ENCODE measurements at regions not wholly inside any gene's neighbourhood (a gene's known extent, or its start where the extent isn't known, plus 50 kb on each side); places are given as distances from the start of the nearest gene placed in this dataset.

DNA sequence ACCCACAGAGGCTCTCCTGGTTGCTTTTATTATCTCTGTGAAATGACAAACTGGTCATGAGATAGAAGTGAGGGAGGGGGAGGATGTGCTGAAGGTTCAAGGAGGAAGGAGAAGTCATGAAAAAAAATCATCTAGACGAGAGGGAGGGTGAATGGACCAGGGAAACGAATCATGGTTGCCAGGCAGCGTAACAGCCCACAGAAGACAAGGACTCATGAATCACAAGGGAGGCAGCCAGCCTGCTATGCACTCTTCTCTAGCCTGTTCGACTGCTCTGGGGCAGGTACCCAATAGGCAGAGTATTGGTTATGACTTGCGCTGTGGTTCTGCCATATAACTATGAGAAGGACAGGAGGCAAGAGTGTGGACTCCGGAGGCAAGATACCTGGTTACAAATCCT is 475.2 kb downstream of the CDK5RAP2 start:
- no peak for DNase-seq

DNA sequence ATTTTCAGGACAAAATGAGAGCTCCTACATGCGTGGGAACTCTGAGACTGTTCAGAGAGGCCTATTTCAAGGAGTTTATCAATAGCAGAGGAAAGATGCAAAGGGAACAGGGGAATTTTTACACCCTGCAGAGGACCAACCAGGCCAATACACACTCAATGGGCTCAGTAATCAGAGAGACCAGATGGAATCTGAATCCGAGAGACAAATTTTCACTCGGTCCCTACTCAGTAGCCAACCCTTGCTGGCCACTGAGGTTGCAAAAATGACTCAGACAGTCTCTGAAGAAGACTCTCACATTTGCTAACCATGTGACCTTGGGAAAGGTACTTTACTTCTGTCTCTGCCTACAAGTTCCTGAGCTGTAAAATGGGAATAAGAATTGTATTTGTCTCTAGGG is 479.4 kb downstream of the CDK5RAP2 start:
- DNase-seq = no peak

DNA sequence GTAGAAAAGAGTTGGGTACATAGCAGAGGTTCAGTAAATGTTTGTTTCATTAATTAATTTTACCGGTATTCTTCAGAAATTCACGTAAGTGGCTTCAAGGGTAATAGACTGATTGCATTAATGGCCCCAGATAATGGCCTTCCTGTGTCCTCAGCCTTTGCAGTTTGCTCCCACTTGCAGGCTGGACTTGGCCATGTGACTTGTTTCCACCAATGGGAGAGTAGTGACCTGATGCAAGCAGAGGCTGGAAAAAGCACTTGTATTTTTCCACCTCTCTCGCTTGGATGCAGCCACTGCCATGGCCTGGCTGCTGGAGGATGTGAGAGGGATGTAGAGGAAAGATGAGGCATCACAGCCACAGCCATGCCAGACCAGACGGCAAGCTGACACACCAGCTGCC is 480.9 kb downstream of the CDK5RAP2 start:
- DNase-seq = no peak

DNA sequence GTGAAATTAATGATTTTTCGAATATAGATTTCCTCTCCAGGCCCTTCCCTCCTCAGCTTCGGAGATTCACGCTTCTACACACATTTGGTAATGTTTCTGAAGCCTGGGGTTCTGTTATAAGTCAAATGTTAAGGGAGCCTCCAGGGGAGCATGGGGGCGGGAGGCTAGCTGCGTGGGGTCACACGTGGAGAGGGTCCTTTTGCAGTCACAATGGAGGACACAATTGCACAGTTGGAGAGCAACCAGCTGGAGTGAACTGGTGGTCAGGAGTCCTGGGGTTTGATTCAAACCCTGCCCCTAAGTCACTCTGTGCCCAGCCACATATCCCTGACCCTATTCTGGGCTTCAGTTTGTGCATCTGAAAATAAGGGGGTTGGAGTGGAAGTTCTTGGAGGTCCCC is 481.4 kb downstream of the CDK5RAP2 start:
- DNase-seq = no peak

DNA sequence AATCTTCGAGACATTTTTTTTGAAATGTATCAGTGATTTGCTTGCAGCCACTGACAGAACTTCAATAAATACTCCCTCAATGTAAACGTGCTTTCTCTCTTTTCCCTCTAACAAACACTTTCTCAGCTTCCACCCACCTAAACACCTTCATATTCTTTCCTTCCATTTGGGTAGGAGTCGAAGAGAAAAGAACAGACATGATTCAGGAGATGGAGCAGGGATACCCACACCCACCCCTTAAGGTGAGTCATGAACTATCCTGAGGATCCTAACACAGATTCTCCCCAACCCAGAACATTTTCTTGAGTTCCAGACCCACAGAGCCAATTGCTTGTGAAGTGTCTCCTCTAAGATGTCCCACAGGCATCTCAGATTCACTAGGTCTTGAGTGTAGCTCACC is 488.8 kb downstream of the CDK5RAP2 start:
- no peak for DNase-seq

DNA sequence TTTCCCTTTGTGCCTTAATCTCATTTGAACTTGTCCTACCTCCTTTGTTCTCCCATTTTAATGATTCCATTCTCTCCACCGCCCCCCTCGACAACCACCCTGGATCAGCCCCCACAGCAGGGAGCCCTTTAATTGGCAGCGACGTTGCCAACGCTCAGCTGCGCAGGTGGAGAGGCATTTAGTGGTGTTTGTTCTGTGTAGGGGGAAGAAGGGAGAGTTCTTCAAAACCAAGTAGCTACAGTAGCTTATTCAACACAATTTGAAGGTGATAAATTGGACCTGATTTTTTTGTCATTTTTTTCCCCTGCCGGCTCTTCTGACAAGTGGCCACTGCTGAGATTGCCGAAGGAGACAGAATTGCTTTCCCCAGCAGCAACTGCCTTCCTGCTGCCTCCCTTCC is 499.1 kb downstream of the CDK5RAP2 start:
- no peak for DNase-seq

DNA sequence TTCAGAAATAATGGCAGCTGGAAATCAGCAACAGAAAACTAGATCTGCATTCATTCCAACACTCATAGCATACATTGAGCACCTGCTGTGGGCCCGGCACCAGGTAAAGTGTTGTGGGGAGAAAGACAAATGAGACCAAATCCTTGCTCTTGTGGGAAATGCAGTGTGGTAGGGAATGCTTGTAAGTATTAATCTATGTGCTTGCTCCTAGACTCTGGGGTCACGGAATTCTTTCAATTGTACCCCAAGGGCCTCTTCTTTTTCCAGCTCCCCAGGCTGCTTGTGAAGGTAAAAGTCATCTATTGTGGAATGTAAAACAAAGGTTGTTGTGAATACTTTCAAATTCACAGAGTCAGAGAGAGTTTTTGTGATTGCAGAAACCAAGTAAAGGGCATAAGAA is 501.9 kb downstream of the CDK5RAP2 start:
- no peak for DNase-seq

DNA sequence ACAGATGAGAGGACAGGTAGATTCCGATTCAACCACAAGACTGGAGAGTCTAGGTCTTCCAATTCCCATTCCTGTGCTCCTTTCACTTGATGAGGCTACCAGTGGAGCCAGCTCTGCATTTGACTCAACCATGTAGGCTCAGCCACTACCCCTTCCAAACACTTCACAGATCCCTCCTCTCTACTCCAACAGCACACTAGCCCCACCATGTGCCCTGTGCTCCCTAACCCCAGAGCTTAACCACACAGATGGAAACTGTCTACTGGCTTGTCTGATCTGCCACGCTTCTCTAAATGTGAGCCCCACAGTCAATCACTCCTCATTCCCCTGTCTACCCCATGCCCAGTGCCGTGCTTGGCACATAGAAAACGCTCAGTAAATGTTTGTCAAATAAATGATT is 508.2 kb downstream of the CDK5RAP2 start:
- no peak for DNase-seq

DNA sequence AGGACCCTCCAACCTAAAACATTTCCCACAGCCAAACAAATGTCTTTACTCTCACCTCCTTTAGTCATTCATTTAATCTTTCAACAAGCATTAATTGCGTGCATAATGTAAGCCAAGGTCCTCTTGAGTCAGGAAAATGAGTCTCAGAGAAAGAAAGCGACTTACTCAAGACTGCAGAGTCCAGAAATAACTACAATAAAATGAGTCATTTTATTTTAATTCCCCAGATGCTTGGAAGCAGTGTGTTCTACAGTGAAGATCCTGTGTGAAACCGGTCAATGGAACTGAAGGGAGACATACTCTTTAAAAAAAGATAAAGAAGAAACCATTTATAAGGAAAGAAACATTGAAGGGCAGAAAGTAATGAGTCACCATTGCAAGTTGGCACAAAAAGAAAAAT is 513.7 kb downstream of the CDK5RAP2 start:
- no peak for DNase-seq

DNA sequence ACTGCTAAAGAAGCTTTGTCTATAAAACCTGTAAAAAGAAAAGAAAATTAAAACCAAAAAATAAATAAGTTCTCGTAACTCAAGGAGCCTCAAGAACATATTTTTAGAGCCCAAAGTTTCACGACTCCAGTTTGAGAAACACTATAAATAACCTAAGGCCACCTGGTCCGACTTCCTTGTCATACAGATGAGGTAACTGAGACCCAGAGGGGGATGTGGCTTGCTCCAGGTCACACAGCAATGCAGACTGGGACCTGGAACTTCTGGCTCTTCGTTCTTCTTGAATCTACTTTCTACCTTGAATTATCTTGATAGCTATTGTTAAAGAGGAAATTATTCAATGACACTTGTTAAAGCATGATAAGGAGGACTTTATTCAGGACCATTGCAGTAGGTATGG is 514.8 kb downstream of the CDK5RAP2 start:
- no peak for DNase-seq

DNA sequence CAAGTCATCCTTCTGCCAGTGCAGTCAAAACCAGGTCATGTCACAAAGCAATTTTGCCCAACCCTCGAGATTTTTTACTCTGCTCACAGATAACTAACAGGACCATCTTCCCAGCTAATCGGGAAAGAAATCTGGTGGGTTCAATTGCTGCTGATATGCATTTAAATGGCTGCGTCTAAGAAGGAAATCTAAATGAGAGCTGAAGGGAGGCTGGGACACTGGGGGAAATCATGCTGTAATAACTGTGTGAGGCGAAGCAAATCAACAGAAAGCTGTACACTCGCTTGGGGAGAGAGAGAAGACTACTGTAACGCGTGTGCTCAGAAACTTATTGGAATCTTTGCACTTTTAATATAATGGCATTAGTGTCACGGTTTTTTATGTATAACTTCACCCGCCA is 535.0 kb downstream of the CDK5RAP2 start:
- DNase-seq = no peak

DNA sequence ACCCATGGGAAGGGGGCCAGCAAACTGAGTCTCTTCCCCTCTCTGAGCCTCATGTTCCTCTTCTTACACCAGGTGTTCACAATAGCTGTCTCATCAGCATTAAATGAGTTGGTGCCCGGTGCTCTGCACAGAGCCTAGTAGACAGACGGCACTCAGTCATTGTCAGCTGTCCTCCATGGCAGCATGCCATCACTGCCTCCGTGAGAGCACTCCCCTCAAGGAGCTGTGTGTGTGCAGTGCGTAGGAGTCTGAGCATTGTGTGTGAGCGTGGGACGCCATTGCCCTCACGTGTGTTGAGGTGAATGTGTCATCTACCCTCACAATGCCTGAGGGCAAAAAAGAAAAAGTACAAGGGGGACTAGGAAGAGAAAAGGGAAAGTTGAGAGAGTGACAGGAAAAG is 536.5 kb downstream of the CDK5RAP2 start:
- DNase-seq = no peak

DNA sequence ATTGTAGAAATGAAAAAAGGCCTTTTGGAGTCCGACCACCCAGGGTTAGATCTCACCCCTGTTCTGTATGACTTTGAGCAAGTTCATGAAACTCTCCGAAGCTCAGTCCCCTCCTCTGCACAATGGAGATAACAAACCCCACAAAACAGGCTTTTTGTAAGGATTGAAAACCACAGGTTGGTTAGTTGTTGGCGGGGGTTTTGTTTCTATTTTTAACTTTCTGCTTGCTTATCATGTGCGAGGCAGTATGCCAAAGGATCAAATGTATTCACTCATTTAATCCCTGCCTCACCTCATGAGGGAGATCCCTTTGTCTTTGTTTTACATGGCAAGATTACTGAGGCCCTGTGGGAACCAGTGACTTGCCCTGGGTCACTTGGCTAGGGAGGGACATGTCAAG is 539.1 kb downstream of the CDK5RAP2 start:
- DNase-seq = no peak

DNA sequence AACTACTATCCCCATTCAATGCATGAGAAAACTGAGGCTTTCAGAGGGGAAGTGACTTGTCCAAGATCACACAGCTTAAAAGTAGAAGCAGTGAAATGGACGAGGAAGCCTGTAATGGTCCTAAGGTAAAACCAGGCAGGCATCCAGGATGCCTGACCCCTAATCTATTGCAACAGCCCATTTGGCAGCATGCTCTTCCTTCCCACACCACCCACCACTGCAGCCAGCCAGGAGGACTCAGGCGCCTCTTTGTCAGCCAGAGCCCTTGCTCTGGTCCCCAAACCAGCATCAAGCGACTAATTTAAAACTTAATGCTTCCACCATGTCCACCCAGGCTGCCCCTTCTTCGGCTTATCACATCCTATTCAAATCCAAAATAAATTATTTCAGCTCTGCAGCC is 541.6 kb downstream of the CDK5RAP2 start:
- no peak for DNase-seq

DNA sequence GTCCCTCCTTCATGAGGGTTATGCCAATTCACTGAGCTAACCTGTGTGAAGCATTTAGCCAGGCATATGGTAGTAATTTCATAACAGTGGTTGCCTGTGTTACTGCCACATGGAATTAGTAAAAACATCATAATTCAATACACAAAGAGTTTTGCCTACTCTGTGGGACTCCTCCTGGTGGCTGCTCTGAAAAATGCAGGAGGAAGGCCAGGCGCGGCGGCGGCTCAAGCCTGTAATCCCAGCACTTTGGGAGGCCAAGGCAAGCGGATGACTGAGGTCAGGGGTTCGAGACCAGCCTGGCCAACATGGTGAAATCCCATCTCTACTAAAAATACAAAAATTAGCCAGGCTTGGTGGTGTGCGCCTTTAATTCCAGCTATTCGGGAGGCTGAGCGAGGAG is 547.3 kb downstream of the CDK5RAP2 start:
- peak; percentile 2 for DNase-seq

DNA sequence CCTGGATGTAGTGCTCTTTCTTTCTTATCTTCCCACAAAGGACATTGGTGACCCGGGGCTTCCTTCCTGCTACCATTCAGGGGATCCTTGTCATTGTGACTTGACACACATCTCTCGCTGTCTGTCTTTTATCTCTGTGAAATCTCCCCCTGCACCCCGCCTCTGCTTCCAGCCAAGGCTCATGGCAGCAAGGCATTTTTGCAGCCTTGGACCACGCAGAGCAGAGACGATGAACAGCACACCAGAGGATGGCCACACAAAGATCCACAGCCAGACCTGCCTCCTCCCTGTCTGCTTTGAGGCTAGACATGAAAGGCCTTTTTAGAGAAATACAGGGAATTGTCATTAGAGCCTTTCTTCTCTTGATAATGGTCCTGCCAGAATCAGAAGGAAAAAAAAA is 549.1 kb downstream of the CDK5RAP2 start:
- DNase-seq = no peak

DNA sequence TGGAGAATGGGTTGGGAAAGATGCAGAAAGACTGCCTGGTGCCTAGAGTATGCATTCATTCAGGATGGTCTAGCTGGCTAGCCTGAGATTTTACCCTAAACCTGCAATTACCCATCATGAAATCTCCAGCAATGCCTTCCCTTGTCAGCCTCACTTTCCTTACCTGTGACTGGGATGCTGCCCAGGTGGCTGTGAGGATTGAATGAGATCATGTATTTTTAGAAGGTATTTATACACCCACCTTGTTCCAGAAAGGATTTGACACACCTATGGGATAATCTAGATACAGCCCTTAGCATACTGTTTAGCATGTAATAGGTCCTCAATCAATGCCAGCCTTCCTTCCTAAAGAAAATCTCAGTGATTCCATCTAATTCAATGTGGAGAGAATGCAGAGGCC is 561.4 kb downstream of the CDK5RAP2 start:
- no peak for DNase-seq

DNA sequence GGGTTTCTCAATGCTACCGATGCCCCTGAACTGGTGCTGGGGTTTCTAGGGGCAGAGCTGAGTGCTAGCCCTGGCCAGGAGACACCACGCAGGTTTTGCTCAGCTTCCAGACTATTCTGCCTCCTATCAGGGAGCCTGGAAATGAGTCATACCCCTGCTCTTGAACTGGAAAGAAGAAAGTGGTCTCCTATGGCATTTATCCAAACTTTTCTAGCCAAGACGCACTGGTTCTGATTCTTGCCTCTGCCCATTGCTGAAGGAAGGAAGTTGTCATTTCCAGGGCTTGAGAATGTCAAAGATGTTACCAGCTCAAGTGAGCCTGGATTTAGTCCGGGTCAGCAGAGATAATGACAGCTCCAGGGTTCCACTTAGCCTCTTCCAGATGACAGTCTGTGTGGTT is 561.9 kb downstream of the CDK5RAP2 start:
- DNase-seq = no peak

DNA sequence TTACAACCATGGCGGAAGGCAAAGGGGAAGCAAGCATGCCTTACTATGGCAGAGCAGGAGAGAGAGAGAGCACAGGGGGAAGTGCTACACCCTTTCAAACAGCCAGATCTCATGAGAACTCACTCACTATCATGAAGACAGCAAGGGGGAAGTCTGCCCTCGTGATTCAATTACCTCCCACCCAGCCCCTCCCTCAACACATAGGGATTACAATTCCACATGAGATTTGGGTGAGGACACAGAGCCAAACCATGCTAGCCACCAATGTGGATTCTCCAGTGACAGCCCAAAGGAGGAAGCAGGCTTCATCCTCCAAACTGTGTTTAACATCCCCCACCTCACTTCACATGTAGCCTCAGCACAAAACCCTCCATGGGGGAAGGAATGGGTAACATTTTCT is 563.7 kb downstream of the CDK5RAP2 start:
- DNase-seq = no peak

DNA sequence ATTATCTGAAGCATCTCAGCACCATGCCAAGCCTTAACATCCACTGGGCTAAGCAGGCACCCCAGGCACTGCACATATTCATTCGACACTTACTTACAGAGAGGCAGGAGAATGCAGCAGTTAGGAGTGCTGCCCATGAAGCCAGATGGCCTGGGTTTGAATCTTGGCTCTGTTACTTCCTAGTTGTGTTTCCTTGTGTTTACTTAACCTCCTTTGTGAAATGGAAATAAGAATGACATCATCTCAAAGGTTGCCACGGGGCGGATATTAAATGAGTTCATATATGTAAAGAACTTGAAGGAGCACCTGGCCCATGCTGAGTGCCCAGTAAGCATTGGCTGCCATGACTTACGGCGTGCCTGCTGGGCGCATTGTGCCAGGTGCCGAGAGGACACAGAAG is 565.2 kb downstream of the CDK5RAP2 start:
- DNase-seq = no peak

DNA sequence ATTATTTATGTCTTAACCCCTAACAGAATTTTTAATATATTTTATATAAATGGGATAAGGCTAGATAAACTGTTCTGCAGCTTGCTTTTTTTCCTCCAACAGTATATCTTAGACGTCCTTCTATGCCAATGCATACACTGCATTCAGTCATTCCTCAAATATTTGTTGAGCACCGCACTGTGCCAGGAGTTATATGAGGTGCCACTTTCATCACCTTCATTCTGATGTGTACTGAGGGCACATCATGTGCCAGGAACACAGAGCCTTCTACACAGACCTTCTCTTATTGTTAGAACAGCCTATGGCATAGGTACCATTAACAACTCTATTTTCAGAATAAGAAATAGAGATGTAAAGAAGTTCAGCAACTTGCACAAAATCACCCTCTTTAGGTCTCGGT is 570.1 kb downstream of the CDK5RAP2 start:
- DNase-seq = no peak

DNA sequence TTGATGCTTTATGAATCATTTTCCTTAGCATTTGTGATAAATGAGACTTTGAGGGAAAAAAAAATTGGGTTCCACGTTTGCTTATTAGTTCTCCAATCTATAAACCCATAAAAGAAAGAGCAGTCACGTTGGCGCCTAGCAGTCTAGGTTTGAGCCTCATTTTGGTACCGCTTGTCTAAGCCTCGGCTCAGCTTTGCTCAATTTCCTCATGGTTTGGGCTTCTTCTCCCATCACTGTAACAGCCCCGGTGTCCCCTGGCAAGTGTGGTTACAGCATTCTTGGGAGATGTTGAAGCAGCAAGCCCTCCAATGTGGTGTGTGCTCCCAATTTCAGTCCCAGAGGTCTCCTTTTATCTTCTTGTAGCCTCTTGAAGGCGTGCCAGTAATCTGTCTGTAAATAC is 578.4 kb downstream of the CDK5RAP2 start:
- peak; percentile 31 for DNase-seq

DNA sequence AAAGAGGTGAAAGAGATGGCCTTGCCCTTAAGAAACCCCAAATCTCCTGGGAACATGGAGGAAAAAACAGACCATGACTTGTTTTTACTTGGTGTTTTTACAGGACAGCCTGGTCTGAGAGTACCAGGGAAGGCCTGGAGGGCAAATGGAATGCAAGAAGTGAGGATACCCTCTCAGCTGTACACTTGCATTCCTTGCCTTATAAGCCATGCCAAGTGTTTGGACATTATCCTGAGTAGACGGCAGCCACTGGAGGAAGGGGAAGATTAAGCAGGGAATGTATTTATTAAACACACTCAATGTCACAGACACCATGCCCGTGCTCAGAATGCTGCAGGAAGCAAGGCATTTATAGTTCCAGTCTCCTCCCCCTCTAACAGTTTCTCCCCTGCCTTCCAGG is 581.4 kb downstream of the CDK5RAP2 start:
- no peak for DNase-seq

DNA sequence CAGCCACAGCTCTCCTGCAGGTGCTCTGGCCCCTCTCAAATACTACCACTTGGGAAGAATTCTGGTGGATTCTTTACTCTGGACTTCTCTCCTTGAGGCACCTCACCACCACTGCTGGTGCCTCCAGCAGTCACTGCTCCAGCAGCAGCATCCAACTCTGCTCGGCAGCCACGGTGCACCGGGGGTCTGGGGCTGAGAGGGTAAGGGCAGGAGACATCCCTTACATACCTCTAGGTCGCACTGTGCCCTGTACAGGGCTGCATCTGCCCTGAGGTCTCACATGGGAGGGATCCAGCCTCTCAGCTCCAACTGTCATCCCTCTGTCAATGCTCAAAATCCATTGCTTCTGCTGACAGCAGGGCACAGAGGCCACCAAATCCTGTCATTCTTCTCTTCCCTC is 588.2 kb downstream of the CDK5RAP2 start:
- DNase-seq = no peak

DNA sequence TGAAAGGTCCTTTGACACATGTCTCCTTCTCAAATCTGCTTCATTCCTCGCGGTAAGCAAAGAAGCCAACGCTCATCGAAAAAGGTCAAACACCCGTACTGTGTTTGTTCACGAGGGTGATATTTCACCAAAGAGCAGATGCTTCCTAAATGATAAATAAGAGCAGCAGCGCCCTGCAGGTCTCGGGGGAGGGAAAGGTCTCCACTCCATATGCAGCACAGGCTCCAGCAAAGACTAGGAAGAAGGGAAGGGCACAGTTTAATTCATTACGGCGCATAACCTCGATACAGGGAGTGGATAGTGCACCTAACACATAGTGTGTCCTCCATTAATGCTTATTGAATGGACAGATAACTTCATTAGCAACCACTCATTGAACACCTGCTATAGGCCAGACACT is 593.3 kb downstream of the CDK5RAP2 start:
- DNase-seq = no peak

DNA sequence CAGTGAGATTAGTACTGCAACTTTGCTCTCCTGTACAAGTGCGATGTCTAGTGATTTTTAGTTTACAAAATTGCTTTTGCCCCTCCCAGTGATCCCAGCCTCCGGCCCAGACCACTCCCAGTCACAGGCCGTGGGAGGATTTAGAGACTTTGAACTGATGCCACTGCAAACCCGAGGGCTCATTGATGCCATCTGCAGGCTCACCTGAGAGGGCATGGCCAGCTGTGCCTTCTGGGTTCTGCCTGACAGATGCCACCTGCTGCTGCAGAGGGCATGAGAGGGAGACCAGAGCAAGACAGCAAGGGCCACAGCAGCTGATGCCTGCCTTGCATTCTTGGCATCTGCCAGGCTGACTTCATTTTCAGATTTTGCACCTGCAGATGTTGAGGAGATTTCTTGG is 593.8 kb downstream of the CDK5RAP2 start:
- no peak for DNase-seq

All from fibroblast of skin of right quadriceps (primary cell).